Mesodermal cell (in vitro differentiated cells): ENCODE measurements at regions not wholly inside any gene's neighbourhood (a gene's known extent, or its start where the extent isn't known, plus 50 kb on each side); places are given as distances from the start of the nearest gene placed in this dataset.

ENCODE experiments used
- H3K27ac ChIP-seq: 2 replicates; pipeline ENCODE4 v1.7.0; 2013; ENCODE audit warnings: mild to moderate bottlenecking, low read depth, low read length, moderate library complexity; ENCODE audit not compliant: severe bottlenecking
- H3K36me3 ChIP-seq: 2 replicates; pipeline ENCODE4 v1.7.1; 2013; ENCODE audit warnings: mild to moderate bottlenecking, low read length, moderate library complexity; ENCODE audit not compliant: control insufficient read depth, insufficient read depth
- H3K4me1 ChIP-seq: one replicate; pipeline ENCODE4 v1.7.1; 2013; ENCODE audit warnings: mild to moderate bottlenecking, low read length; ENCODE audit not compliant: insufficient read depth, control insufficient read depth, poor library complexity, severe bottlenecking
- H3K4me3 ChIP-seq: 2 replicates; pipeline ENCODE4 v1.7.0; 2013; ENCODE audit warnings: low read length, control low read depth, mild to moderate bottlenecking; ENCODE audit not compliant: insufficient read depth, poor library complexity, severe bottlenecking; ENCODE audit errors: extremely low read depth
- H3K9me3 ChIP-seq: 2 replicates; pipeline ENCODE4 v1.7.1; 2013; ENCODE audit warnings: mild to moderate bottlenecking, low read length, moderate library complexity; ENCODE audit not compliant: control insufficient read depth
- WGBS, 2 experiments: methylation state at CpG; one replicate each; pipeline ENCODE4 v1.1.5; 2013; ENCODE audit warnings: missing lambda C conversion rate in 2 of 2; ENCODE audit not compliant: insufficient coverage in 2 of 2; 5-methylcytosine and 5-hydroxymethylcytosine counted together

DNA sequence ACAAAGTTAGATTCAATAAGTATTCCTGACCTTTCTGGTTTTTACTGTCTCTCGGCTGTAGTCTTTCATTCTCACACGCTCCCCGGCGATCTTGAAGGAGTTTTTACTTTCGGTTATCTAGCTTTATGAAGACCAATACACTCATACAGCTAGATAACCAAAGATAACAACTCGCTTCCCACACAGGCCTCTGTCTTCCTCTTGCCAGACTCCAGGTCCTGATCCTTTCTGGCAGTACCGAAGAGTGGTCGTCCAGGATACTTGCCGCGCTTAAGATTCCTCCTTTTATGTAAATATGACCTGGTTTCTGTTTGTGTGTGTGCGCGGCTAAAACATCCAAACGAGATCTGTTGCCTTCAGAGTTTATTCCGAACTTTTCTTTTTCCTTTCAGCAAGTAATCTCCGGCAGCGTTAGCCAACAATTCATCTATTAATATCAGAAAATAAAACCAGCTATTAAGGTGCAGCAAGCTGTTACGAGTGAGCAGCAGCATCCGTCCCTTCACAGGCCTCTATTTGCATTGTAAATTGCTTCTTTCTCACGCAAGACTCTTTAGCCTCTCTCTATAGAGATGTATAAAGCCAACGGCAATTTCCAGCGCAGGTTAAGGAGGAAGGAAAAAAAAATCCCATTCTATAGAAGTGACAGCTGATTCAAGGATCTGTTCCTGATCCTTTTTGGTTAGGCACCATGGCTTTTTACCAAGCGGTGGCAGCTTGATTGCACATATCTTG, 216.1 kb downstream of the MEF2C start:
- Histone ChIP-seq H3K4me3 (no peak overlapping the region), H3K27ac (no peak overlapping the region)
- WGBS, 2 experiments: 0 to 4% methylated on average over 9 to 12 of the region's 22 CpGs

DNA sequence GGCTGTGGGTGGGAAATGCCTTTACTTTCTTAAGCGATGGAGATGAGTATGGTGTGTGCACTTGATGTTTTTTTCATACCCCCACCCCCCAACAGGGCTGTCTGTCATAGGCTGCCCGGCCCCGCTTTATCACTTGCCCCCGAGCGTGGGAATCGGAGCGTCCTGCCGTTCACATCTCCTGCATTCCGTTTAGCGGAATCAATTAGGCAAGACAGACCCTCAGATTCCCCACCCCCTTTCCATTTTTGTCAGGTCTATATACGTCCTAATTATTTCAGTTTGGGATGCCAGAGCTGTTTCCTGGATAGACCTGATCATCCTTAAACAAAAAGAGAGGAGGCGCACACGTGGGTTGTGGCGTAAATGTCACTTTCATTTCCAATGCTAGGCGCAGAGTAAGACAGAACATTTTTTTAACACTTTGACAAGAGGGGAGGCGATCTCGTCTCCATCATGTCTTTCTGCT, 217.2 kb downstream of the MEF2C start:
- Histone ChIP-seq H3K9me3 (no peaks in the 10 kb centered on the region), H3K4me1 (no peaks in the 10 kb centered on the region), H3K36me3 (no peaks in the 10 kb centered on the region), H3K27ac (no peak overlapping the region), H3K4me3 (no peak overlapping the region)
- WGBS, 2 experiments: 3 to 8% methylated on average over 5 to 10 of the region's 17 CpGs

More for the DNA sequence above, 216.1 kb downstream of the MEF2C start:
- Histone ChIP-seq H3K4me1 (no peaks in the 10 kb centered on the region), H3K36me3 (no peaks in the 10 kb centered on the region), H3K9me3 (no peaks in the 10 kb centered on the region)

DNA sequence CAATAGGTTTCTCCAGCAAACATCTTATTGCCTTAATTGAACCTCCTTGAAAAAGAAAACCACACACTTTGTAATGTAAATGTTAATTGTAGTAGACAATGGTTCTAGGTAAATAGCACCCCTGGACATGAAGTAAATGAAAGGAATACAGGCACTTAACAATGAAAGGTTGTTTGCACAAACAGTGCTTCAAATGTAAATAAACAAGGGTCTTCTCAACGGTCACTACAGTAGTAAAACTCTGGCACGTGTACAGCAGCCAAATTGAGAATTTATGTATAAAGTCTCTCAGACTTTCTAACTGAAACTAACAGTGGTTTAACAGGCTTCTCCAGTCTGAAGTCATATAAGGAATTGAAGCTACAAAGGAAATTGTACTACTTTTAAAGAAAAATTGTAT, 218.3 kb downstream of the MEF2C start:
- Histone ChIP-seq H3K27ac (no peak overlapping the region), H3K36me3 (no peaks in the 10 kb centered on the region), H3K4me3 (no peak overlapping the region), H3K9me3 (no peaks in the 10 kb centered on the region), H3K4me1 (no peaks in the 10 kb centered on the region)
- WGBS, 2 experiments: 0% methylated on average over 1 of the region's 2 CpGs; no CpG with 5 or more reads in 1 of the 2 experiments

DNA sequence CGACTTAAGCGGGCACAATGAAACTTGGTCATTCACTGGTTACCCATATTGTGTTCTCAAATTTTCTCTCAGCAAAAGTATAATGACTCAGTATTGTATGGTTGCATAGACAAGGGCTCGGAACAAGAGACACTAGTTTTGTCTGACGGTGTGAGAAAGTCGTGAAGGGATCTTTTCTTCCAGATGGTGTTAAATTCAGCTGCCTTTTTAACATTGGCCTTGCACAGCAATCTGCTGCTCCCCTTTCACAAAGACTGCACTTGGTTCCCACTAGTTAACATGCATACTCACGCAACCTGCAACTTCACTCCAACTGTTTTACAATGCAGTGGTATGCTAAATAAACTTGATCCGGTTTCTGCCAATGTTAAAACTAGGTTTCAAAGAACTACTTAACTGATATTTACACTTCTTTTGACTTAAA, 219.2 kb downstream of the MEF2C start:
- Histone ChIP-seq H3K27ac (no peak overlapping the region), H3K4me3 (no peak overlapping the region), H3K36me3 (no peaks in the 10 kb centered on the region), H3K9me3 (no peaks in the 10 kb centered on the region), H3K4me1 (no peaks in the 10 kb centered on the region)
- 0 to 7% methylated on average over 3 of the region's 7 CpGs for WGBS, 2 experiments

DNA sequence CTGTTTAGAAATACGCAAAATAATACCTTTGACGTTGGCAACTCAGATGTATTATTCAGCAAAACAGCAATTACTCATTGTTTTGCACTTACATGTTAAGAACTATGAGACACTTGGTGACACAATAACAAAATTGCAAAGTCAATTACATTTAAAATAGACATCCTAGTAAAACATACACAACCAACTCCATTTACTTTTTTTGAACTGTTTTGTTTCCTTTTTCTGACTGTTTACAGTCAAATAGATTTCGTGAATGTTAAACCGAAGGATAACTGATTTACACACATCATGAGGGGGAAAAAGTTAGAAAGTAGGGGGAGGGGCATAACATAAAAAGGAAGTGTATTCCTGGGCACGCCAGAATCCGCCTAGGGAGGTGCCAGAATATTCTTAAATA, 220.1 kb downstream of the MEF2C start:
- Histone ChIP-seq H3K4me1 (no peaks in the 10 kb centered on the region), H3K9me3 (no peaks in the 10 kb centered on the region), H3K4me3 (no peak overlapping the region), H3K36me3 (no peaks in the 10 kb centered on the region), H3K27ac (no peak overlapping the region)
- WGBS, 2 experiments: 6 to 16% methylated on average over 2 to 4 of the region's 6 CpGs

DNA sequence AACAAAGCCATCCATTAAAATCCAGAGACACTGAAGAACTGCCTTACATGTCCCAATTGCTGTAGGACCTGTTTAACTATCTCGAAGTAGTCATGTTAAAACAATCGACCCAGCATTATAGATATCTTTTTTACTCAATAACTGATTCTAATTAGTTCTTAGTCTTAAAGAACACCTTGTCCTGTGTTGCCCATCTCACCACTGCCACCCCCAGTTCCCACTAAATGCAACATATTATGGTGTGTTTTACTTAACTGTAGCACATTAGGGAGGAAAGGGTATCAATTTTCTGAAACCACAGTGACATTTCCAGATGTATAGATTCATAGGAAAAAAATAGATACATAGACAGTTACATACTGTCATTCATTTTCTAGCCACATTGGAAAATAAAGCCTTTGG, 221.2 kb downstream of the MEF2C start:
- no peaks in the 10 kb centered on the region for H3K4me1 ChIP-seq
- 20% methylated on average over 2 of the region's 2 CpGs; no CpG with 5 or more reads in 1 of the 2 experiments for WGBS, 2 experiments
- no peak overlapping the region for H3K27ac ChIP-seq
- H3K36me3 ChIP-seq: no peaks in the 10 kb centered on the region
- H3K4me3 ChIP-seq: no peak overlapping the region
- H3K9me3 ChIP-seq: no peaks in the 10 kb centered on the region

DNA sequence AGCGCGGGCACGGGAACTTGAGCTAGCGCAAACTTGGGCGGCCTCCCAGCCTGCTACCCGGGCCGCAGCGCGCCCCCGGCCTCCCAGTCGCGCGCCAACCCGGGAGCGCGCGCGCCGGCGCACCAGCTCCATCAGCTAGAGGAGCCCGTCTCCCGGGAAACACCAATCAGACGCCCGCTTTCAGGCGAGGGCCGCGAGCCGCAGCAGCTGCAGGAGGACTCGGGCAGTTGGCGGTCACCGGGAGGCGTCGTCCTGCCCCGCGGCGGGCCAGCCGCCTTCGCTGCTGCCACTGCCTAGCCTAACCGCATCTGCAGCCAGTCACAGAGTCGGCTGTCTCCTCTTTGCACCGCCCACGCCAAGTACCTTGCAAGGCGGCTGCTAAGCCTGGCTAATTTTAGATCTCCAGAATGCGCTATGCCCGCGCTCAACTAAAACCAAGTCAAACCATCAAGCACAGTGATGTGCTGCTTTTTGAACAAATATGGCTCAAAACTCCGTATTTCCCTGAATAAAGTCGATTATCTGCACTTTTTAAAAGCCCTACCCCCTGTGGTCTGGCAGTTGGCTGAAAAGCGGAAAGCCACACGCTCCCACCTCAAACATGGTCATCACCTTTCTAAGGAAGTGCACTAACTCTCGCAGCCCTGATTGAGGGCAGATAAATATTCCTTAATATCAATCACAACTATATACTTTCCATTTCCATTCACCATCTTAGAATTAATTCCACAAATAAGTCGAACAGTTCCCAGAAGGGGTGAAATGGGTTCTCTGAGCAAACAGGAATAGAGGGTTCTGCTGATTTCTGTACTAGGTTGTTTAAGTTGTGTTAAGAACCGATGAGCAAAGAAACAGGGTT, 221.8 kb downstream of the MEF2C start:
- Histone ChIP-seq H3K4me1 (no peaks in the 10 kb centered on the region), H3K9me3 (no peaks in the 10 kb centered on the region), H3K36me3 (no peaks in the 10 kb centered on the region), H3K27ac (no peak overlapping the region), H3K4me3 (peak overlapping the region; percentile 39)
- WGBS, 2 experiments: 0% methylated on average over 48 to 51 of the region's 53 CpGs

DNA sequence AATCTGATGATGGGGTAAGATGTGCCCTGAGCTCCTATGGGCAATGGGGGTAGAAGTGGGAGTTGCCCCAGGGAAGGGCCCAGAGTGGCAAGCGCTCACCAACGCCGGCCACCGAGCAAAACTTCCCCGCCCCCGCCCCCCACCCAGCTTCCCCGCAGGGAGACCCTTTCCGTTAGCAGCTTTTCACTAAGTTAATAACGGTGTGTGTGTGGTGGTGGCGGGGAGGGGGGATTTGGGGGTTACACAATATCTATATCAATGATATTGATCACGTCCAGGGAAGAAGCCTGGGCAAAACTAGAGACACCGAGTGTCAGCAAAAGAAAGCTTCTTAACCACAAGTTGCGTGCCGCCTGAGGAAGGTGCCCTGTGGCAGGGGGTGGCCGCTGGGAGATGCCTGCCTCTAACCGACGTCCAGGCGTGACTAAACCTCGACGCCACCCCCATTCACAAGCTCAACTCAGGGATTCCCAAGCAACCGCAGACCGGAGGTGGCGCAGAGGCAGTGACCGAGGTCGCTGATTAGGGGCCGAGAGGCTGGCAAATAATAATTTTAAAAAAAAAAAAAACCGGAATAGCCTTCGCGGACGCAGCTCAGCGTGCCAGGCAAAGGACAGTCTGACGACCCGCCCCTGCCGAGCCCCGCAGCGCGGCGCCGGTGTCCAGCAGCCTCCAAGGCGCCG, 222.6 kb downstream of the MEF2C start:
- H3K36me3 ChIP-seq: no peaks in the 10 kb centered on the region
- 0% methylated on average over 14 to 26 of the region's 41 CpGs for WGBS, 2 experiments
- peak overlapping the region; percentile 39 for H3K4me3 ChIP-seq
- no peaks in the 10 kb centered on the region for H3K9me3 ChIP-seq
- no peaks in the 10 kb centered on the region for H3K4me1 ChIP-seq
- H3K27ac ChIP-seq: no peak overlapping the region

DNA sequence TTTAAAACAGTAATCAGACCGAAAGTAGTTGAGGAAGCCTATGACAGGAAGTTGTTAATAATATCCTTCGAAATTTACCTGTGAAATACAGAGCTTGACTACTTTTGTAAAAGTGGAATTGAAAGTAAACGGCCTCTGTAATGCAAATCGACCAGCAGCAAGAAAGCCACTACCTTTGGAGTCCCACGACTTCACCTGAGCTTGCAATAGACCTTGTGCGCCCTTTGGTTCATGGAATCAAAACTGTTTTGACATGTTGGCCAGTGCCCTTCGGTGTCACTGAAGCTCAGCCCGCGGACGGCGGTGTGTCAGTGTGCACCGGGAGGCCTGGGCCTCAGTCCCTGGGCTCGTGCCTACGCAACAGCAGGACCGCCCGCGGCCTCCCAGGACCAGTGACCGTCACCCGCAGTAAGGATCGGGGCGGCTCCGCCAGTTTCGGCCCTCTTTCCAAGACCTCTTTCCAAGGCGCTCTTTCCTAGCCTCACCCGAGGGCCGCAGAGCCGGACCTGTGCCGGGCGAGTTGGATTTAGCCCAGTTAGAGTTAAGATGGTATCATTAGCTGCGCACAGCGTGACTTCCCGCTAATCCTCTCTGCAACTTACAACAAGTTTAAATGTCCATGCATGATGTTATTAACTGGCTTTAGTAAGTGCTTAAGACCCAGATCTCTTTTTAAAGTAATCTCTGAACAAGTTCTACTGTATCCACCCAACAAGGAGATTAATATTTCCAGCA, 223.3 kb downstream of the MEF2C start:
- 5 to 11% methylated on average over 17 to 18 of the region's 32 CpGs for WGBS, 2 experiments
- H3K4me3 ChIP-seq: no peak overlapping the region
- H3K9me3 ChIP-seq: no peaks in the 10 kb centered on the region
- no peaks in the 10 kb centered on the region for H3K36me3 ChIP-seq
- no peaks in the 10 kb centered on the region for H3K4me1 ChIP-seq
- H3K27ac ChIP-seq: no peak overlapping the region

DNA sequence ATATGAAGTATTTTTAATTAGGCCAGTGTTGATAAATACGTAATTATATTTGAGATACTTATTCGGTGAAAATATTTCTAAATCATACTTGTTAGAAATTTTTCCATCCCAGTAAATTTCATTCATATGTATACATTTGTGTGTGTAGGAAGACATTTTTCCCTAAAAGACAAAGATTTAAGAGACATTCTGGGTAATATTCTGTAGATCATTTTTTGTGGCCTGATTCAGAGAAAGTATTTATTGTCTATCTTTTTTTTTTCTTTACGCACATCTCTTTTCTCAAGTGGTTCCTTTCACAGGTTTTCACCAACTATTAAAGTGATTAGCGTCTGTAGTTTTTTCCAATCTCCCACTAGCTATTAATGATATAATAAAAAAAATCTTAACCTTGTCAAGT, 224.1 kb downstream of the MEF2C start:
- Histone ChIP-seq H3K27ac (no peak overlapping the region), H3K4me3 (no peak overlapping the region), H3K9me3 (no peaks in the 10 kb centered on the region), H3K4me1 (no peaks in the 10 kb centered on the region), H3K36me3 (no peaks in the 10 kb centered on the region)
- WGBS, 2 experiments: no CpG with 5 or more reads among the region's 4 CpGs
